ENCODE measurements at regions not wholly inside any gene's neighbourhood (a gene's known extent, or its start where the extent isn't known, plus 50 kb on each side); places are given as distances from the start of the nearest gene placed in this dataset.

DNA sequence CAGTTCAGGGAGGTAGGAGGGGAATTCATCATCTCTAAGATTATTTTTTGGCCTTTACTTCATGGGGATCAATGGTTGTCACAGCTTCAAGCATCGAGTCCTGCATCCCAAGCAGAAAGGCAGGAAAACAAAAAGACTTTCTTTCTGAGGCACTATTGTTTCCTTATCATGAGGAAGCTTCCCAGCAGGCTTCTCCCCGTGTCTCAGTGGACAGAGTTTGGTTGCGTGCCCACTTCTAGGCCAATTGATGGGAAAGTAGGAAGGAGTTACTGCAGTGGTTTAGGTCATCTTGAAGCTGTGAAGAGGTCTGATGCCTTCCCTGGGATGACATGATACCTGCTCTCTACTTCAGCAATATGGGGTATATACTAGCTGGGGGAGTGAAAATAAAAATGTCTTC is 175.3 kb upstream of the CDH13 start:
- Histone ChIP-seq H3K4me2 (ENCODE audit: insufficient read depth in 1 of 2, low read depth in 2 of 2, low read length in 2 of 2) (no peak overlapping the region), H3K4me1 (replicated peaks in 1 of 4; ENCODE audit: control insufficient read depth in 3 of 4, insufficient read depth in 4 of 4, low read length in 3 of 4) (no peaks in the 10 kb centered on the region), H3K18ac (ENCODE audit: extremely low read depth, low read length) (no peak overlapping the region), H3K4me3 (ENCODE audit: extremely low read depth in 1 of 4, insufficient read depth in 2 of 4, low read depth in 3 of 4, low read length in 4 of 4) (no peak overlapping the region), H4K20me1 (replicated peaks in 1 of 2; ENCODE audit: control insufficient read depth in 1 of 2, insufficient read depth in 2 of 2, low read length in 2 of 2) (no peaks in the 10 kb centered on the region), H2AFZ (ENCODE audit: low read length) (no peak overlapping the region), H2BK12ac (ENCODE audit: low read depth, low read length) (no peak overlapping the region), H4K91ac (replicated peaks; ENCODE audit: insufficient read length, low read length) (no peak overlapping the region), H4K8ac (ENCODE audit: extremely low read depth, insufficient read depth, low read length) (no peak overlapping the region), H3K14ac (ENCODE audit: insufficient read length) (no peak overlapping the region), H3K36me3 (ENCODE audit: control insufficient read depth in 2 of 4, insufficient read depth in 4 of 4, low read length in 3 of 4) (no peaks in the 10 kb centered on the region), H3K79me1 (ENCODE audit: low read depth, low read length) (no peaks in the 10 kb centered on the region), H4K5ac (ENCODE audit: insufficient read length, low read depth, low read length) (no peak overlapping the region), H2BK120ac (replicated peaks; ENCODE audit: low read depth, low read length) (no peak overlapping the region), H3K27me3 (replicated peaks in 1 of 4; ENCODE audit: control insufficient read depth in 3 of 4, extremely low read depth in 1 of 4, insufficient read depth in 3 of 4, low read length in 3 of 4) (peaks cover 0 to 3% (median 0%) of the 10 kb centered on the region in 4 experiments; a peak in 2 of 7 replicates), H3K56ac (replicated peaks; ENCODE audit: insufficient read length, low read depth, low read length) (no peak overlapping the region), H3K9ac (replicated peaks in 1 of 4; ENCODE audit: extremely low read depth in 1 of 4, low read depth in 3 of 4, low read length in 3 of 4) (no peak overlapping the region), H3K23ac (ENCODE audit: insufficient read length) (no peak overlapping the region), H2BK15ac (ENCODE audit: low read length) (no peak overlapping the region), H3K9me3 (ENCODE audit: insufficient read depth in 2 of 2, low read depth in 1 of 2, low read length in 1 of 2) (no peaks in the 10 kb centered on the region), H3K4ac (replicated peaks; ENCODE audit: insufficient read length, low read depth, low read length) (no peak overlapping the region), H2BK5ac (ENCODE audit: low read depth, low read length) (no peak overlapping the region), H2AK5ac (ENCODE audit: low read depth, low read length) (no peak overlapping the region), H2BK20ac (ENCODE audit: low read length) (no peak overlapping the region), H3K79me2 (ENCODE audit: control insufficient read depth in 1 of 2, insufficient read depth in 2 of 2, low read length in 2 of 2) (no peaks in the 10 kb centered on the region), H3K27ac (ENCODE audit: low read depth, low read length) (no peak overlapping the region), H3K23me2 (ENCODE audit: low read depth, low read length) (no peaks in the 10 kb centered on the region)
- CTCF ChIA-PET (ENCODE audit: partially characterized antibody): interaction anchor here (0.9 to 10.1 kb wide), 6 partner anchors 12 to 189 kb away, joined by 3 to 99 read pairs (median 3); no protein-coding TSS in a partner anchor
- TF ChIP-seq, protein P1, sequence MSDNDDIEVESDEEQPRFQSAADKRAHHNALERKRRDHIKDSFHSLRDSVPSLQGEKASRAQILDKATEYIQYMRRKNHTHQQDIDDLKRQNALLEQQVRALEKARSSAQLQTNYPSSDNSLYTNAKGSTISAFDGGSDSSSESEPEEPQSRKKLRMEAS (IDR thresholded peaks at IDR 0.05): no peak
- no peak for TF ChIP-seq NRF1 (IDR thresholded peaks at IDR 0.05; ENCODE audit: low read depth, low read length)
- no peak for TF ChIP-seq SIRT6 (IDR thresholded peaks at IDR 0.05; ENCODE audit: low read length)
- no peak for TF ChIP-seq NANOG (IDR thresholded peaks at IDR 0.05; ENCODE audit: insufficient read depth, low read depth, low read length, poor library complexity, severe bottlenecking)
- TF ChIP-seq BRCA1 (IDR thresholded peaks at IDR 0.05; ENCODE audit: low read depth, low read length): no peak
- no peak for TF ChIP-seq BCL11A (IDR thresholded peaks at IDR 0.05; ENCODE audit: low read depth in 2 of 2, low read length in 2 of 2)
- no peak for DNase-seq (ENCODE audit: low read depth in 1 of 2, low spot score in 2 of 2)
- POLR2A ChIA-PET (ENCODE audit: partially characterized antibody): no interaction called here
- no peak for FAIRE-seq
- 86% methylated on average over 3 of the region's 3 CpGs; no CpG with 5 or more reads in 1 of the 2 experiments for WGBS, 2 experiments (ENCODE audit: extremely low coverage in 1 of 2, insufficient coverage in 1 of 2, insufficient read length in 1 of 2, insufficient replicate concordance in 2 of 2, low coverage in 1 of 2, low lambda C conversion rate in 2 of 2, missing lambda C conversion rate in 1 of 2)

All from H1 (cell line).